Suprapubic skin (tissue), 4 donors: ENCODE measurements at regions not wholly inside any gene's neighbourhood (a gene's known extent, or its start where the extent isn't known, plus 50 kb on each side); places are given as distances from the start of the nearest gene placed in this dataset.
"Not testable (repeated sequence)": the region's sequence is repeated elsewhere in the genome, so short reads cannot be mapped to it uniquely, and the experiment has no call there.

Experiments
- CTCF ChIP-seq, 2 donors: fragments of 200-600 bp in 1 of 2; fragments of 450-650 bp in 1 of 2; sonication (generic) in 1 of 2; IDR thresholded peaks; one replicate each; pipeline ENCODE4 v1.5.1; 2016 to 2019; ENCODE audit warnings: antibody characterized with exemption in 2 of 2, mild to moderate bottlenecking in 1 of 2, moderate library complexity in 1 of 2
- POLR2A ChIP-seq, 2 donors: fragments of 450-650 bp; IDR thresholded peaks; one replicate each; pipeline ENCODE4 v1.6.1; 2017; ENCODE audit warnings: antibody characterized with exemption in 2 of 2, mild to moderate bottlenecking in 2 of 2, moderate library complexity in 2 of 2
- POLR2AphosphoS5 ChIP-seq, 3 donors: sonication (generic); formaldehyde crosslinking; IDR thresholded peaks; one replicate each; pipeline ENCODE4 v1.6.1; 2017; ENCODE audit warnings: antibody characterized with exemption in 3 of 3

- TF ChIP-seq CTCF, POLR2A, POLR2AphosphoS5 (IDR thresholded peaks at IDR 0.05): not testable (repeated sequence)
Observed at GRCh38 chrX:3785822-3786221, 72.4 kb upstream of the PRKX start.
